ENCODE measurements at regions not wholly inside any gene's neighbourhood (a gene's known extent, or its start where the extent isn't known, plus 50 kb on each side); places are given as distances from the start of the nearest gene placed in this dataset.

DNA sequence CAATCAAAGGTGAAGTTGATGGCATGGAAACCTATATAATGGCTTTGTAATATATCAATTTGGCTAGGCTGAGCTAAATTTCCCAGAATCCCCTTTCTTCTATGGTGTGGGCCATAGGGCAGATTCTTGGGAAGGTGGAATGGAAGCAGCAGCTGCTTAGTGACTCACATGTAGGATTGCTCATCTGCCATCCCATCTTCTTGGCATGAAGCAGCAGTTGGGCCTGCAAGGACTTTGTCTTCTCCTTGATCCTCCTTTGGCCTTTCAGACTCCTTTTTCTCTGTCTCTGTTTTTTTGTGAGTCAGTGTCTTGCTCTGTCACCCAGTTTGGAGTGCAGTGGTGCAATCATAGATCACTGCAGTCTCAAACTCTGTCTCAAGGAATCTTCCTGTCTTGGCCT lies 52.6 kb upstream of the CEP162 start:
- DNase-seq (no peak), ATAC-seq (no peak)
- H3K27ac ChIP-seq, result no peak overlapping the region
- H3K27me3 ChIP-seq, result no peaks in the 10 kb centered on the region
- TF ChIP-seq, protein P1, sequence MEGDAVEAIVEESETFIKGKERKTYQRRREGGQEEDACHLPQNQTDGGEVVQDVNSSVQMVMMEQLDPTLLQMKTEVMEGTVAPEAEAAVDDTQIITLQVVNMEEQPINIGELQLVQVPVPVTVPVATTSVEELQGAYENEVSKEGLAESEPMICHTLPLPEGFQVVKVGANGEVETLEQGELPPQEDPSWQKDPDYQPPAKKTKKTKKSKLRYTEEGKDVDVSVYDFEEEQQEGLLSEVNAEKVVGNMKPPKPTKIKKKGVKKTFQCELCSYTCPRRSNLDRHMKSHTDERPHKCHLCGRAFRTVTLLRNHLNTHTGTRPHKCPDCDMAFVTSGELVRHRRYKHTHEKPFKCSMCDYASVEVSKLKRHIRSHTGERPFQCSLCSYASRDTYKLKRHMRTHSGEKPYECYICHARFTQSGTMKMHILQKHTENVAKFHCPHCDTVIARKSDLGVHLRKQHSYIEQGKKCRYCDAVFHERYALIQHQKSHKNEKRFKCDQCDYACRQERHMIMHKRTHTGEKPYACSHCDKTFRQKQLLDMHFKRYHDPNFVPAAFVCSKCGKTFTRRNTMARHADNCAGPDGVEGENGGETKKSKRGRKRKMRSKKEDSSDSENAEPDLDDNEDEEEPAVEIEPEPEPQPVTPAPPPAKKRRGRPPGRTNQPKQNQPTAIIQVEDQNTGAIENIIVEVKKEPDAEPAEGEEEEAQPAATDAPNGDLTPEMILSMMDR (IDR thresholded peaks at IDR 0.05), result no peak
- intact Hi-C loops (cut with DNase I), result no loop called here
- H3K4me3 ChIP-seq, result no peak overlapping the region
- no peaks in the 10 kb centered on the region for H3K4me1 ChIP-seq
- peaks cover 0 to 5% (median 0%) of the 10 kb centered on the region in 11 donors for H3K9me3 ChIP-seq
- no peaks in the 10 kb centered on the region for H3K36me3 ChIP-seq

DNA sequence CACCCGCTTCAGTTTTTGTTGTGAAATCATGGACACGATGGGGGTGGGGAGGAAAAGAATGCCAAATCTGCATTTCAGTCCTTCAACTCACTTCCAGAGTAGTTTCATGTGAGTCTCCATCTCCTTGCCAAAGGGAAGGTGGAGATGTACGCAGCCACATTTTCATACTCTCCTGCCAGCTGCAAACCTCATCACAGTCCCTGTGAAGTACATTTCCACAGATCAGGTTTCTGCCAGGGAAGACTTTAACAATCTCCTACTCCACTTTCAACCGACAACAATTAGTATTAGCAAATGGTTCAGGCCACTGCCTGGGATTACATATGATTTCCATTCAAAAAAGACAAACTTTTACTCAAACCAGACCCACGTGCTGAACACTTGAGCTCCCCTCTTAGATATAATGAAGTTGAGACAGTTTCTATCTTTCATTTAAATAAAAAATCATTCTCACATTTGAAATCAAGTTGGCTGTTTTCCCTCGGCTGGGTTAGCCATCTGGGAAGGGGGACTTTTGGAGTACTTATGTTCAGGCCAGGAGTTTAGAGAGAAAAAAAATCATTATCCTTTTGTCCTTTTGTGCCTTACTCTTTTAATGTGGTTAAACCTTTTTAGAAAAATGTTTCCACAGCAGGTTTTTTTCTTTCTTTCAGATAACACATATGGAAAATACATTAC lies 51.0 kb upstream of the CEP162 start:
- DNase-seq (no peak), ATAC-seq (no peak)
- Histone ChIP-seq H3K4me1 (no peaks in the 10 kb centered on the region), H3K9me3 (peaks cover 0 to 5% (median 0%) of the 10 kb centered on the region in 11 donors), H3K36me3 (no peaks in the 10 kb centered on the region), H3K27ac (no peak overlapping the region), H3K4me3 (no peak overlapping the region), H3K27me3 (no peaks in the 10 kb centered on the region)
- WGBS, 2 donors, result 53 to 56% methylated on average over 6 of the region's 6 CpGs
- TF ChIP-seq, protein P1 (IDR thresholded peaks at IDR 0.05), result no peak
- intact Hi-C loops (cut with DNase I), result no loop called here
